H9 (cell line): ENCODE measurements at regions not wholly inside any gene's neighbourhood (a gene's known extent, or its start where the extent isn't known, plus 50 kb on each side); places are given as distances from the start of the nearest gene placed in this dataset.

Source experiments
- DNase-seq: peaks from one replicate; pipeline ENCODE4 v3.0.0-alpha.2; 2017
- H2AFZ ChIP-seq: one replicate; pipeline ENCODE4 v1.6.1; 2013; ENCODE audit warnings: mild to moderate bottlenecking, low read length, control low read depth, moderate library complexity
- H2AK5ac ChIP-seq: 2 replicates; pipeline ENCODE4 v1.6.1; 2013; ENCODE audit warnings: low read length, control low read depth, mixed read lengths; ENCODE audit not compliant: insufficient read length
- H2BK120ac ChIP-seq: one replicate; pipeline ENCODE4 v1.6.1; 2013; ENCODE audit warnings: low read depth, mild to moderate bottlenecking, low read length, control low read depth, inconsistent platforms; ENCODE audit not compliant: poor library complexity, severe bottlenecking
- H2BK12ac ChIP-seq: 2 replicates; pipeline ENCODE4 v1.6.1; 2013; ENCODE audit warnings: low read length, control low read depth, mixed read lengths, low read depth; ENCODE audit not compliant: insufficient read length
- H2BK15ac ChIP-seq: 2 replicates; pipeline ENCODE4 v1.6.1; 2013; ENCODE audit warnings: low read depth, low read length, control low read depth
- H2BK20ac ChIP-seq: one replicate; pipeline ENCODE4 v1.6.1; 2013; ENCODE audit warnings: low read depth, mild to moderate bottlenecking, low read length, control low read depth, inconsistent platforms; ENCODE audit not compliant: poor library complexity, severe bottlenecking
- H2BK5ac ChIP-seq: 2 replicates; pipeline ENCODE4 v1.6.1; 2013; ENCODE audit warnings: low read length, control low read depth, mixed read lengths; ENCODE audit not compliant: insufficient read length
- H3K14ac ChIP-seq: 2 replicates; pipeline ENCODE4 v1.6.1; 2013; ENCODE audit warnings: low read length, control low read depth; ENCODE audit not compliant: insufficient read depth
- H3K18ac ChIP-seq: 2 replicates; pipeline ENCODE4 v1.6.1; 2013; ENCODE audit warnings: low read depth, mild to moderate bottlenecking, mixed read lengths, low read length, control low read depth; ENCODE audit not compliant: insufficient read length
- H3K23ac ChIP-seq: 2 replicates; pipeline ENCODE4 v1.6.1; 2013; ENCODE audit warnings: low read length, control low read depth, mixed read lengths, low read depth; ENCODE audit not compliant: insufficient read length
- H3K23me2 ChIP-seq: 2 replicates; pipeline ENCODE4 v1.6.1; 2013; ENCODE audit warnings: low read depth, mild to moderate bottlenecking, mixed read lengths, low read length, control low read depth; ENCODE audit not compliant: insufficient read length, poor library complexity, severe bottlenecking
- H3K27ac ChIP-seq: 2 replicates; pipeline ENCODE4 v1.5.1; 2013; ENCODE audit warnings: low read length, control low read depth, mixed read lengths, low read depth; ENCODE audit not compliant: insufficient read length
- H3K27me3 ChIP-seq: 2 replicates; pipeline ENCODE4 v1.6.1; 2013; ENCODE audit warnings: low read length, control low read depth, inconsistent platforms; ENCODE audit not compliant: insufficient read depth
- H3K4ac ChIP-seq: 2 replicates; pipeline ENCODE4 v1.6.1; 2013; ENCODE audit warnings: low read depth, mild to moderate bottlenecking, control low read depth, inconsistent platforms, low read length, moderate library complexity
- H3K4me1 ChIP-seq: 2 replicates; pipeline ENCODE4 v1.6.1; 2013; ENCODE audit warnings: low read length, control low read depth, inconsistent platforms; ENCODE audit not compliant: insufficient read depth
- H3K4me2 ChIP-seq: 2 replicates; pipeline ENCODE4 v1.6.1; 2013; ENCODE audit warnings: low read length, control low read depth, mixed read lengths; ENCODE audit not compliant: insufficient read length, insufficient read depth
- H3K56ac ChIP-seq: 2 replicates; pipeline ENCODE4 v1.6.1; 2013; ENCODE audit warnings: low read depth, mild to moderate bottlenecking, mixed read lengths, low read length, control low read depth; ENCODE audit not compliant: insufficient read length
- H3K79me1 ChIP-seq: 2 replicates; pipeline ENCODE4 v1.6.1; 2013; ENCODE audit warnings: low read depth, mild to moderate bottlenecking, moderate library complexity, low read length, control low read depth, inconsistent platforms; ENCODE audit not compliant: insufficient read depth, poor library complexity, severe bottlenecking
- H3K79me2 ChIP-seq: 2 replicates; pipeline ENCODE4 v1.6.1; 2013; ENCODE audit warnings: low read length, control low read depth, inconsistent platforms; ENCODE audit not compliant: insufficient read depth
- H3K9ac ChIP-seq: 2 replicates; pipeline ENCODE4 v1.6.1; 2013; ENCODE audit warnings: low read length, control low read depth, mixed read lengths; ENCODE audit not compliant: insufficient read length; ENCODE audit errors: extremely low read depth
- H3K9me3 ChIP-seq: one replicate; pipeline ENCODE4 v1.6.1; 2013; ENCODE audit warnings: low read depth, low read length, inconsistent platforms; ENCODE audit not compliant: control insufficient read depth
- H3T11ph ChIP-seq: one replicate; pipeline ENCODE4 v1.6.1; 2013; ENCODE audit warnings: mild to moderate bottlenecking, low read length, control low read depth, inconsistent platforms
- H4K20me1 ChIP-seq: one replicate; pipeline ENCODE4 v1.6.1; 2013; ENCODE audit not compliant: control insufficient read depth, insufficient read length, insufficient read depth
- H4K5ac ChIP-seq: 2 replicates; pipeline ENCODE4 v1.6.1; 2013; ENCODE audit warnings: low read depth, mild to moderate bottlenecking, mixed read lengths, low read length, control low read depth; ENCODE audit not compliant: insufficient read length
- H4K8ac ChIP-seq: replicated peaks from 2 replicates; pipeline ENCODE4 v1.6.1; 2013; ENCODE audit warnings: low read length, control low read depth, mixed read lengths, low read depth; ENCODE audit not compliant: insufficient read length
- H4K91ac ChIP-seq: 2 replicates; pipeline ENCODE4 v1.6.1; 2013; ENCODE audit warnings: low read depth, mild to moderate bottlenecking, moderate library complexity, mixed read lengths, low read length, control low read depth; ENCODE audit not compliant: insufficient read length
- H3K27ac Mint-ChIP-seq, 3 experiments: 2 replicates in 2 of 3; 3 replicates in 1 of 3; pipeline ENCODE4 v1.8.0; 2020 to 2021; ENCODE audit warnings: mixed read lengths in 3 of 3, mild to moderate bottlenecking in 1 of 3, moderate library complexity in 1 of 3
- H3K27me3 Mint-ChIP-seq: 2 replicates; pipeline ENCODE4 v1.8.0; 2021; ENCODE audit warnings: low read depth, mild to moderate bottlenecking, moderate library complexity, mixed read lengths
- H3K36me3 Mint-ChIP-seq, 3 experiments: 2 replicates in 2 of 3; 3 replicates in 1 of 3; pipeline ENCODE4 v1.8.0; 2020 to 2021; ENCODE audit warnings: low read depth in 3 of 3, mixed read lengths in 3 of 3; ENCODE audit not compliant: insufficient read depth in 1 of 3
- H3K4me1 Mint-ChIP-seq, 2 experiments: 2 replicates each; pipeline ENCODE4 v1.8.0; 2020; ENCODE audit warnings: mixed read lengths in 2 of 2
- H3K4me3 Mint-ChIP-seq, 2 experiments: 2 replicates in 1 of 2; 3 replicates in 1 of 2; pipeline ENCODE4 v1.8.0; 2020 to 2021; ENCODE audit warnings: mild to moderate bottlenecking in 2 of 2, mixed read lengths in 2 of 2, moderate library complexity in 1 of 2
- H3K9me3 Mint-ChIP-seq, 2 experiments: 2 replicates in 1 of 2; 3 replicates in 1 of 2; pipeline ENCODE4 v1.8.0; 2020; ENCODE audit warnings: mild to moderate bottlenecking in 2 of 2, mixed read lengths in 2 of 2, moderate library complexity in 1 of 2
- WGBS: extraction: QIAGEN DNeasy Blood & Tissue Kit; methylation state at CpG from one replicate; pipeline ENCODE4 v1.1.7; 2013; ENCODE audit warnings: missing lambda C conversion rate, low lambda C conversion rate, mixed read lengths; ENCODE audit not compliant: insufficient read length; ENCODE audit errors: extremely low coverage; 5-methylcytosine and 5-hydroxymethylcytosine counted together
- TF ChIP-seq, protein P1 (sequence below): fragments of 200-600 bp; sonication (generic); conservative IDR thresholded peaks from 3 replicates; pipeline ENCODE4 v1.8.0; 2021; ENCODE audit warnings: antibody characterized with exemption, mild to moderate bottlenecking

DNA sequence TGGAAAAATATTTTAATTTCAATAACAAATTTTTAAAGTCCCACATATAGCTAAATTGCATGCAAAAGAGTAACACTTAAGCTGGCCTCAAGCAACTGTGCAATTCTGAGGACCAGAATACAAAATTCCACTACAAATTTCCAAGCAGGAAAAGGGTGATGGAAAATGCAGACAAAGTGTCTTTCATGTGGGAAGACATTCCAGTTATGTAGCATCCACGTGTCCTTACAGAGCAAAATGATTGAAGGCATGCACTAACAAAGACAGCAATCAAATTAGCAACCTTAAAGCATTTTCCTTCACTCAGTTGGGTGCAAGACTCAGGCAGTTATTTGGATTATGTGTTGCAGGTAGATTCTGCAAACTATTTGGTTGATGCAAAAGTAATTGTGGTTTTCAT lies 203.7 kb downstream of the HERPUD2 start:
- Histone ChIP-seq H2BK20ac (no peak overlapping the region), H3K23ac (no peak overlapping the region), H3K79me1 (no peaks in the 10 kb centered on the region), H3K4ac (no peak overlapping the region), H4K8ac (no peak overlapping the region), H3K27ac (no peak overlapping the region), H4K5ac (no peak overlapping the region), H2AK5ac (no peak overlapping the region), H3T11ph (no peak overlapping the region), H3K79me2 (no peaks in the 10 kb centered on the region; the same call in 1 of the 2 replicates), H2BK12ac (no peak overlapping the region), H2BK120ac (no peak overlapping the region), H3K56ac (no peak overlapping the region), H3K9me3 (no peaks in the 10 kb centered on the region), H3K9ac (no peak overlapping the region), H2BK15ac (no peak overlapping the region), H3K18ac (no peak overlapping the region), H3K14ac (no peak overlapping the region), H3K27me3 (no peaks in the 10 kb centered on the region), H3K4me2 (no peak overlapping the region), H4K20me1 (no peaks in the 10 kb centered on the region), H3K4me1 (no peaks in the 10 kb centered on the region; the same call in 1 of the 2 replicates), H4K91ac (no peak overlapping the region), H2AFZ (no peak overlapping the region), H2BK5ac (no peak overlapping the region), H3K23me2 (no peaks in the 10 kb centered on the region)
- Mint-ChIP-seq H3K27me3 (peaks cover 3% of the 10 kb centered on the region; the same call in 1 of the 2 replicates), H3K9me3 (no peaks in the 10 kb centered on the region), H3K4me1 (peaks cover 4% of the 10 kb centered on the region in 2 experiments; a peak in 2 of 4 replicates), H3K27ac (no peak overlapping the region), H3K4me3 (no peak overlapping the region), H3K36me3 (no peaks in the 10 kb centered on the region)
- no CpG with 5 or more reads among the region's 1 CpG for WGBS
- no peak for DNase-seq
- TF ChIP-seq, protein P1, sequence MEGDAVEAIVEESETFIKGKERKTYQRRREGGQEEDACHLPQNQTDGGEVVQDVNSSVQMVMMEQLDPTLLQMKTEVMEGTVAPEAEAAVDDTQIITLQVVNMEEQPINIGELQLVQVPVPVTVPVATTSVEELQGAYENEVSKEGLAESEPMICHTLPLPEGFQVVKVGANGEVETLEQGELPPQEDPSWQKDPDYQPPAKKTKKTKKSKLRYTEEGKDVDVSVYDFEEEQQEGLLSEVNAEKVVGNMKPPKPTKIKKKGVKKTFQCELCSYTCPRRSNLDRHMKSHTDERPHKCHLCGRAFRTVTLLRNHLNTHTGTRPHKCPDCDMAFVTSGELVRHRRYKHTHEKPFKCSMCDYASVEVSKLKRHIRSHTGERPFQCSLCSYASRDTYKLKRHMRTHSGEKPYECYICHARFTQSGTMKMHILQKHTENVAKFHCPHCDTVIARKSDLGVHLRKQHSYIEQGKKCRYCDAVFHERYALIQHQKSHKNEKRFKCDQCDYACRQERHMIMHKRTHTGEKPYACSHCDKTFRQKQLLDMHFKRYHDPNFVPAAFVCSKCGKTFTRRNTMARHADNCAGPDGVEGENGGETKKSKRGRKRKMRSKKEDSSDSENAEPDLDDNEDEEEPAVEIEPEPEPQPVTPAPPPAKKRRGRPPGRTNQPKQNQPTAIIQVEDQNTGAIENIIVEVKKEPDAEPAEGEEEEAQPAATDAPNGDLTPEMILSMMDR = no peak
